WTC11 (cell line): ENCODE measurements at regions not wholly inside any gene's neighbourhood (a gene's known extent, or its start where the extent isn't known, plus 50 kb on each side); places are given as distances from the start of the nearest gene placed in this dataset.

Experiments
- ATAC-seq: fragments of 200-7000 bp; cut with Tn5 transposase; 2 replicates; pipeline ENCODE4 v1.10.0; 2021; ENCODE audit warnings: mild to moderate bottlenecking, moderate library complexity
- CTCF ChIA-PET: fragments of 300-600 bp; sonication (Branson Sonifier 250); formaldehyde crosslinking; loops from one replicate; lab custom pipeline; 2021; ENCODE audit warnings: antibody characterized with exemption; lab: Charles Lee
- POLR2A ChIA-PET: fragments of 350-600 bp; sonication (Branson Sonifier 250); formaldehyde crosslinking; loops from one replicate; lab custom pipeline; 2021; ENCODE audit warnings: antibody characterized with exemption; lab: Charles Lee
- DNase-seq: peaks from one replicate; pipeline ENCODE4 v3.0.0; 2021; ENCODE audit warnings: low spot score
- H3K27ac Mint-ChIP-seq: 2 replicates; pipeline ENCODE4 v1.8.0; 2021; ENCODE audit warnings: mixed read lengths
- H3K27me3 Mint-ChIP-seq: 2 replicates; pipeline ENCODE4 v1.8.0; 2021; ENCODE audit warnings: low read depth, mild to moderate bottlenecking, moderate library complexity, mixed read lengths
- H3K36me3 Mint-ChIP-seq: 2 replicates; pipeline ENCODE4 v1.8.0; 2021; ENCODE audit warnings: mixed read lengths
- H3K4me1 Mint-ChIP-seq: 2 replicates; pipeline ENCODE4 v1.8.0; 2022; ENCODE audit warnings: mixed read lengths
- H3K4me3 Mint-ChIP-seq: 2 replicates; pipeline ENCODE4 v1.8.0; 2021; ENCODE audit warnings: mild to moderate bottlenecking, moderate library complexity, mixed read lengths
- H3K9me3 Mint-ChIP-seq: 2 replicates; pipeline ENCODE4 v1.8.0; 2021; ENCODE audit warnings: mixed read lengths
- ATF3 ChIP-seq: sonication (generic); formaldehyde crosslinking; conservative IDR thresholded peaks from 2 replicates; pipeline ENCODE4 v1.8.1; 2022; ENCODE audit warnings: mild to moderate bottlenecking, missing genetic modification reagents
- CREB1 ChIP-seq: sonication (generic); formaldehyde crosslinking; IDR thresholded peaks from 2 replicates; pipeline ENCODE4 v1.8.0; 2023; ENCODE audit warnings: mild to moderate bottlenecking, missing genetic modification reagents
- CREM ChIP-seq: sonication (generic); formaldehyde crosslinking; IDR thresholded peaks from 2 replicates; pipeline ENCODE4 v1.8.1; 2022; ENCODE audit warnings: mild to moderate bottlenecking, missing genetic modification reagents, moderate library complexity
- E2F5 ChIP-seq: sonication (generic); formaldehyde crosslinking; IDR thresholded peaks from 2 replicates; pipeline ENCODE4 v1.8.1; 2022; ENCODE audit warnings: mild to moderate bottlenecking, moderate library complexity, missing genetic modification reagents
- GABPB1 ChIP-seq: sonication (generic); formaldehyde crosslinking; IDR thresholded peaks from 2 replicates; pipeline ENCODE4 v1.8.1; 2023; ENCODE audit warnings: mild to moderate bottlenecking, missing genetic modification reagents
- HMGA2 ChIP-seq: fragments of 250-450 bp; sonication (Bioruptor Pico); IDR thresholded peaks from 2 replicates; pipeline ENCODE4 v1.4.0; 2021; ENCODE audit warnings: mild to moderate bottlenecking, moderate library complexity
- HMGXB4 ChIP-seq: sonication (generic); formaldehyde crosslinking; IDR thresholded peaks from 2 replicates; pipeline ENCODE4 v1.8.1; 2023; ENCODE audit warnings: mild to moderate bottlenecking, moderate library complexity, missing genetic modification reagents
- JAZF1 ChIP-seq: fragments of 250-450 bp; sonication (Bioruptor Pico); IDR thresholded peaks from 2 replicates; pipeline ENCODE4 v1.9.0; 2021; ENCODE audit warnings: moderate library complexity, mild to moderate bottlenecking, inconsistent platforms
- MAX ChIP-seq: sonication (generic); formaldehyde crosslinking; IDR thresholded peaks from 2 replicates; pipeline ENCODE4 v1.8.0; 2022; ENCODE audit warnings: mild to moderate bottlenecking, missing genetic modification reagents
- NFE2L1 ChIP-seq: sonication (generic); formaldehyde crosslinking; IDR thresholded peaks from 2 replicates; pipeline ENCODE4 v1.8.1; 2023; ENCODE audit warnings: missing genetic modification reagents
- PREB ChIP-seq: sonication (generic); formaldehyde crosslinking; IDR thresholded peaks from 2 replicates; pipeline ENCODE4 v1.8.1; 2022; ENCODE audit warnings: mild to moderate bottlenecking, missing genetic modification reagents, moderate library complexity, borderline replicate concordance
- ZMAT4 ChIP-seq: fragments of 250-450 bp; sonication (Bioruptor Pico); IDR thresholded peaks from 2 replicates; pipeline ENCODE4 v1.9.0; 2021; ENCODE audit warnings: mild to moderate bottlenecking
- ZNF416 ChIP-seq: fragments of 250-450 bp; sonication (Bioruptor Pico); IDR thresholded peaks from 2 replicates; pipeline ENCODE4 v1.9.0; 2021; ENCODE audit warnings: mild to moderate bottlenecking, inconsistent platforms
- TF ChIP-seq, protein P1 (sequence below): sonication (generic); formaldehyde crosslinking; IDR thresholded peaks from 2 replicates; pipeline ENCODE4 v1.8.1; 2022; ENCODE audit warnings: missing genetic modification reagents, borderline replicate concordance
- TF ChIP-seq, protein P2 (sequence below): sonication (generic); formaldehyde crosslinking; IDR thresholded peaks from 2 replicates; pipeline ENCODE4 v1.8.0; 2022; ENCODE audit warnings: mild to moderate bottlenecking, missing genetic modification reagents
- TF ChIP-seq, protein P3 (sequence below): sonication (generic); formaldehyde crosslinking; IDR thresholded peaks from 2 replicates; pipeline ENCODE4 v1.8.0; 2022; ENCODE audit warnings: mild to moderate bottlenecking, missing genetic modification reagents
- TF ChIP-seq, protein P4 (sequence below): sonication (generic); formaldehyde crosslinking; IDR thresholded peaks from 2 replicates; pipeline ENCODE4 v1.8.1; 2023; ENCODE audit warnings: mild to moderate bottlenecking, missing genetic modification reagents, moderate library complexity

DNA sequence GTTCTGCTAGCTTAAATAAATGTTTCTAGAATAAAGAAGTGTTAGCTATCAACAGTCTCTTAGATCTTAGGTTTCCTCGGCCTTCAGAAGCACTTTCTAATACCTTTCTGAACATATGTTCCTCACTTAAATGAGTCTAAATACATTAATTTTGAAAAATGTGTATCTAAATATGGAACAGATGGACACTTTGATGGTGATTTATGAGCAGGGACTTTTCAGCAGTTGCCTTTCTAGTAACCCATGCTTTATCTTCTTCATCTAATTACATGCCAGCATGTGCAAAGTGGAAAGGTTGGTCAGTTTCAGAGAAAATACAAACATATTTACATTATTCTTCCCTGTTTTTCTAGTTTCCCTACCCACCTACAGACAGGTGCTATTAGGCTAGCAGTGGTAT is 797.0 kb upstream of the CHAC2 start (continued):
- TF ChIP-seq, protein P1, sequence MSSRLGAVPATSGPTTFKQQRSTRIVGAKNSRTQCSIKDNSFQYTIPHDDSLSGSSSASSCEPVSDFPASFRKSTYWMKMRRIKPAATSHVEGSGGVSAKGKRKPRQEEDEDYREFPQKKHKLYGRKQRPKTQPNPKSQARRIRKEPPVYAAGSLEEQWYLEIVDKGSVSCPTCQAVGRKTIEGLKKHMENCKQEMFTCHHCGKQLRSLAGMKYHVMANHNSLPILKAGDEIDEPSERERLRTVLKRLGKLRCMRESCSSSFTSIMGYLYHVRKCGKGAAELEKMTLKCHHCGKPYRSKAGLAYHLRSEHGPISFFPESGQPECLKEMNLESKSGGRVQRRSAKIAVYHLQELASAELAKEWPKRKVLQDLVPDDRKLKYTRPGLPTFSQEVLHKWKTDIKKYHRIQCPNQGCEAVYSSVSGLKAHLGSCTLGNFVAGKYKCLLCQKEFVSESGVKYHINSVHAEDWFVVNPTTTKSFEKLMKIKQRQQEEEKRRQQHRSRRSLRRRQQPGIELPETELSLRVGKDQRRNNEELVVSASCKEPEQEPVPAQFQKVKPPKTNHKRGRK (CRISPR knock-in tag): no peak
- TF ChIP-seq MAX (no peak), PREB (CRISPR knock-in tag) (no peak), ATF3 (CRISPR knock-in tag) (no peak)
- TF ChIP-seq, protein P2, sequence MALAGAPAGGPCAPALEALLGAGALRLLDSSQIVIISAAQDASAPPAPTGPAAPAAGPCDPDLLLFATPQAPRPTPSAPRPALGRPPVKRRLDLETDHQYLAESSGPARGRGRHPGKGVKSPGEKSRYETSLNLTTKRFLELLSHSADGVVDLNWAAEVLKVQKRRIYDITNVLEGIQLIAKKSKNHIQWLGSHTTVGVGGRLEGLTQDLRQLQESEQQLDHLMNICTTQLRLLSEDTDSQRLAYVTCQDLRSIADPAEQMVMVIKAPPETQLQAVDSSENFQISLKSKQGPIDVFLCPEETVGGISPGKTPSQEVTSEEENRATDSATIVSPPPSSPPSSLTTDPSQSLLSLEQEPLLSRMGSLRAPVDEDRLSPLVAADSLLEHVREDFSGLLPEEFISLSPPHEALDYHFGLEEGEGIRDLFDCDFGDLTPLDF (CRISPR knock-in tag): no peak
- TF ChIP-seq, protein P3, sequence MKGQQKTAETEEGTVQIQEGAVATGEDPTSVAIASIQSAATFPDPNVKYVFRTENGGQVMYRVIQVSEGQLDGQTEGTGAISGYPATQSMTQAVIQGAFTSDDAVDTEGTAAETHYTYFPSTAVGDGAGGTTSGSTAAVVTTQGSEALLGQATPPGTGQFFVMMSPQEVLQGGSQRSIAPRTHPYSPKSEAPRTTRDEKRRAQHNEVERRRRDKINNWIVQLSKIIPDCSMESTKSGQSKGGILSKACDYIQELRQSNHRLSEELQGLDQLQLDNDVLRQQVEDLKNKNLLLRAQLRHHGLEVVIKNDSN: no peak

- H3K9me3 Mint-ChIP-seq: no peaks in the 10 kb centered on the region
- no peak overlapping the region for H3K4me3 Mint-ChIP-seq
- ATAC-seq: no peak
- H3K27me3 Mint-ChIP-seq: no peaks in the 10 kb centered on the region
- no peak overlapping the region for H3K27ac Mint-ChIP-seq
- DNase-seq: no peak
- ChIA-PET CTCF (no interaction called here), POLR2A (no interaction called here)
- TF ChIP-seq NFE2L1 (CRISPR knock-in tag): no peak
- 0 out of 2 replicates have a peak, but pooled peaks have one; percentile 4 for TF ChIP-seq HMGA2 (CRISPR knock-in tag)
- no peak for TF ChIP-seq ZMAT4
- no peak for TF ChIP-seq E2F5 (CRISPR knock-in tag)
- no peak for TF ChIP-seq ZNF416 (CRISPR knock-in tag)
- no peak for TF ChIP-seq JAZF1
- H3K4me1 Mint-ChIP-seq: peaks cover 15% of the 10 kb centered on the region
- H3K36me3 Mint-ChIP-seq: no peaks in the 10 kb centered on the region
Measured at GRCh38 chr2:52968043-52968442, 799.6 kb upstream of the CHAC2 start.

DNA sequence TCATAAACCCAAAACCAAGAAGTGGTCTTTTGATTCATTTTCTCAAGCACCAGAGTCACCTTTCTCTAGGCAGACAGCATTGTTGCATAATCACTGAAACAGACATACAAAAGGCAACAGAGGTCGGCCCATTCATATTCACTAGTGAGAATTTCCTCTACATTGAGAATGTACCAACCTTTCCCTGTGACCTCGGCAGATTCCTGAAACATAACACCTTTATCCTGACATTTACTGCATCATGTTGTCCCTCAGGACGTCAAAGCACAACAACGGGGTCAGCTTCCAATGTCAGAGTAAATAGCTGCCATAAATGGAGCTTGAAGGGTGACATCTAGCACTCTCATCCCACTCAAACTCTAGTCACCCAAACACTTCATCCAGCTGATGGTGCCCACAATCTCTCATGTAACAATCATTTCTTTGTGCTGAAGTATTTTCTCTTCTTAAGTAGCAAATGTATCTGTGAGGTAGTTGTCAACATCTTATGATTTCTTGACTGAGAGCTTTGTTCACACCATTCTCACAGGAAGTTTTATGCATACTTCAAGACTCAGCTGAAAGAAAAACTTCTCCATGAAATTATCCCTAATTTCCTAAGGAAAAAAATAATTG is 802.6 kb upstream of the CHAC2 start:
- Mint-ChIP-seq H3K9me3 (no peaks in the 10 kb centered on the region), H3K4me1 (peaks cover 15% of the 10 kb centered on the region), H3K27me3 (no peaks in the 10 kb centered on the region), H3K4me3 (no peak overlapping the region), H3K27ac (peak overlapping the region; percentile 75), H3K36me3 (no peaks in the 10 kb centered on the region)
- peak; percentile 77 for ATAC-seq
- DNase-seq: no peak
- POLR2A ChIA-PET: no interaction called here
- TF ChIP-seq, protein P4, sequence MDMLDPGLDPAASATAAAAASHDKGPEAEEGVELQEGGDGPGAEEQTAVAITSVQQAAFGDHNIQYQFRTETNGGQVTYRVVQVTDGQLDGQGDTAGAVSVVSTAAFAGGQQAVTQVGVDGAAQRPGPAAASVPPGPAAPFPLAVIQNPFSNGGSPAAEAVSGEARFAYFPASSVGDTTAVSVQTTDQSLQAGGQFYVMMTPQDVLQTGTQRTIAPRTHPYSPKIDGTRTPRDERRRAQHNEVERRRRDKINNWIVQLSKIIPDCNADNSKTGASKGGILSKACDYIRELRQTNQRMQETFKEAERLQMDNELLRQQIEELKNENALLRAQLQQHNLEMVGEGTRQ (CRISPR knock-in tag): no peak
- no peak for TF ChIP-seq ATF3 (CRISPR knock-in tag)
- TF ChIP-seq, protein P1 (CRISPR knock-in tag): no peak
- TF ChIP-seq CREB1 (CRISPR knock-in tag): no peak
- no peak for TF ChIP-seq HMGXB4
- no peak for TF ChIP-seq GABPB1 (CRISPR knock-in tag)
- TF ChIP-seq CREM (CRISPR knock-in tag): no peak
- CTCF ChIA-PET: interaction anchor here (0.5 to 1.1 kb wide), 2 partner anchors 7 to 11 kb away, joined by 3 read pairs; no protein-coding TSS in a partner anchor
